A204.1 (cell line): ENCODE measurements at regions not wholly inside any gene's neighbourhood (a gene's known extent, or its start where the extent isn't known, plus 50 kb on each side); places are given as distances from the start of the nearest gene placed in this dataset.
"Not testable (repeated sequence)": the region's sequence is repeated elsewhere in the genome, so short reads cannot be mapped to it uniquely, and the experiment has no call there.

Experiments
- FAIRE-seq: peaks from 2 replicates; lab custom pipeline; 2012; peaks lifted over from hg19 to GRCh38; lab: Jason Lieb, UNC

DNA sequence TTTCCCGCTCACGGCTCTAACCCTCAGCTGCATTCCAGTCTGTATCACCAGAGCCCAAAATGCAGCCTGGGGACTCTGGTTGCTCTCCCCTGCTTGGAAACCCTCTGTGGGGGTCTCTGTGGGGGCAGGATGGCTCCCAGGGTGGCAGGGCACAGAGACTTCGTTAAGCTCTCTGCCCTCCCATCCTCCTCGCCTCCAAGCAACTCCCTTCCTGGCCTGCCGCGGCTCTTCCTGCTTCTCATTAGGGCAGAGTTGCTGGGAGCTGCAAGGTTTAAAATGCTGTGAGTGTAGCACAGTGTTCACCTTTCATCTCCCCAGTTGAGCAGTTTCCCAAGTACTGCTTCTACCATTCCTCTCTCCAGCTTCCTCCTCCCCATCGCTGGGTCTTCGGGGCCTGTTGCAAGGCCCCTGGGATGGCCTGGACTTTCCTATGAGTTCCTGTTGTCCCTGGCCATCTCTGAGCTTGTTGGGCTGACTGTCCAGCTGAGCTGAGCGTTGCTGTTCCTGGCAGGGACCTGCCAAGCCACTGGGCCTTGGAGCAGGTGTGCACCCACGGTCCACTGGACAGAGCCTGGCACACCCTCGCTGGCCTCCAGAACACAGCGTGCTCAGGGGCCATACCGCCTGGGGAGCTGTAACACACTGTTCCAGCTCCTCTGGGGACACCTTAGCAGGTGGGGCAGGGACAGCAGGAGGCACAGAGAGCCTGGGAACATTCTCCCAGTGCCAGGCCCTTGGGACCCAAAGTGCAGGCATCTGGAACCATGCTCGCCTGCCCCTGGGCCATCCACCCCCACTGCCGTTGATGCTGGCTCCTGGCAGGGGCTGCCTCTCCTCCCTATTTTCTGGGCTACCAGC, 188.4 kb downstream of the C9orf50 start:
- FAIRE-seq: no peak

DNA sequence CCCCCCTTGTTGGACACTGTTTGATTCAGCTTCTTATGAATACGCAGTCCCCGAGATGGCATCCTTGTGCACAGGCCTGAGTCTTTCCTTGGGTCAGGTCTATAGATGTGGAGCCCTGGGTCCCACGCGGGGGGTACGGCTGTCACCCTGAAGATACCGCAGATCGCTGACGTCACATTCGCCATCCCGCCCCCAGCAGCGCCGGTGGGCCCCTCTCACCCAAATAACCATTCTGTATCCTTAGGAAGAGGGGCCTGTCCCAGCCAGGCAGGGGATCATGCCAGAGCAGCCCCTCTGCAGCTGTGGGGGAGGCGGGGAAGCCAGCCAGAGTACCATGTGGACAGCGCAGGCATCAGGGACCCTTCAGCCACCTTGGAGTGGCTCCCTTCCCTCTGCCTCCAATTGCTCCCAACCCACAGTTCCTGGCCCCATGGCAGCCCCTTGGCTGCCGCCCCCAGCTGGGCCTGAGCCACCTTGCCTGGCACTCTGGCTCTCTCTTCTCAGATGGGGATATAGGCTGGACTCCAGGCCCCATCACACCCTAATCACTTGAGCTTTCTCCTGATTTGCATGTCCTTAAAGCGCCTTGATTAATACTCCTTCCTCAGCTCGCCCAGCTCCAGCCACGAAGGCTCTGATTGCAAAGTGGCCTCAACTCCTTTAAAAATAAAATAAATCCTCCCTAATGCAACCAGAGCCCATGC, 189.8 kb downstream of the C9orf50 start:
- FAIRE-seq: no peak

DNA sequence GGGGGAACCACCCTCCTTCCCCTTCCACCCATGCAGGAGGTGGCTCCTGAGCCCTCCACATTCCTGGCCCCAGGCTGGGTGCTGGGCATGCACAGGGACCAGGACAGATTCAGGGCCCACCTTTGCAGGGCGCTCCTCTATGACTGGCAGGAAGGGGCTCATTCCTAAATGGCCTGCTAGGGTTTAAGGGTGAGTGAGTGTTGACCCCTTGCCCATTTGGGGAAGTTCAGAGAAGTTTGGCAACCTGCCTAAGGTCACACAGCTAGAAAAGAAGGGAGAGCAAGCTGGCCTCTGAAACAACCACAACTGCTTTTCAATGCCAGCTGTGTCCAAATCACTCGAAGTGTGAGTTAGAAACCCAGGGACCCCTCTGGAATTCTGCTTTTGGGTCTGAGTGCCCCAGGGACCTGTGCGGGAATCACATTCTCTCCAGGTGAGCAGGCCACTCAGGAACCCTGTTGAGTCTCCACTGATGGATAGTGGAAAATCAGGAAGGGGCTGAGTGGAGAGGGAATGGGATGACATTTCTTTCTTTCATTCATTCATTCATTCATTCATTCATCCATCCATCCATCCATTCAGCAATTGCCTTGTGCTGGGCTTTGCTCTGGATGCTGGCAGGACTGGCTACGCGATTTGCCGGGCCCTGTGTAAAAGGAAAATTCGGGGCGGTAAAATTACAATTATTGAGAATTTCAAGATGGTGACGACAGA, 191.9 kb downstream of the C9orf50 start:
- no peak for FAIRE-seq

DNA sequence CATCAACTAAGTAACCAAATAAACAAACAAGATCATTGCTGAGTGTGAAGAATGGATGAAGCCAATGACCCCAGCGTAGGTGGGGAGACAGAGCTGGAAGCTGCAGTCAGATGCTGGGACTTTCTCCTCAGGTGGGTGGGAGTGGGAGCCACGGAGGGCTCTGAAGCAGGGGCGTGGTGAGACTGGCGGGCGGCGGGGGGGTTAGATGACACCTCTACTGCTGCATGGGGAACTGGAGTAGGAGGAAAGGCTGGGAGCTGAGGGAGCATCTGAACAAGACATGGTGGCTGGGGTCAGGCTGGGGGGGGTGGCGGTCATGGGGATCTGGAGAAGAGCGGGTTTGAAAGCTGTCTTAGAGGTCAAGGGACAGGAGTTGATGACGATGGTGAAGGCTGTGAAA, 193.8 kb downstream of the C9orf50 start:
- FAIRE-seq: no peak

DNA sequence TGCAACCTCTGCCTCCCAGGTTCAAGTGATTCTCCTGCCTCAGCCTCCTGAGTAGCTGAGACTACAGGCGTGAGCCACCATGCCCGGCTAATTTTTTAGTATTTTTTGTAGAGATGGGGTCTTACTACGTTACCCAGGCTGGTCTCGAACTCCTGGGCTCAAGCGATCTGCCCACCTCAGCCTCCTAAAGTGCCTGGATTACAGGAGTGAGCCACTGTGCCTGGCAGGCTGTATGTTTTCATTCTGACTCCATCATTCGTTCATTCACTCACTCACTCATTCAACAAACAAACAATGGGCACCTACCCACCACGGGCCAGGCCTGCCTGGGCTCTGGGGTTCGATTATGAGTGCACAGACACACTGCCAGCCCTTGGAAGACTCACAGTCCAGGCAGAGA, 197.1 kb downstream of the C9orf50 start:
- FAIRE-seq: not testable (repeated sequence)

DNA sequence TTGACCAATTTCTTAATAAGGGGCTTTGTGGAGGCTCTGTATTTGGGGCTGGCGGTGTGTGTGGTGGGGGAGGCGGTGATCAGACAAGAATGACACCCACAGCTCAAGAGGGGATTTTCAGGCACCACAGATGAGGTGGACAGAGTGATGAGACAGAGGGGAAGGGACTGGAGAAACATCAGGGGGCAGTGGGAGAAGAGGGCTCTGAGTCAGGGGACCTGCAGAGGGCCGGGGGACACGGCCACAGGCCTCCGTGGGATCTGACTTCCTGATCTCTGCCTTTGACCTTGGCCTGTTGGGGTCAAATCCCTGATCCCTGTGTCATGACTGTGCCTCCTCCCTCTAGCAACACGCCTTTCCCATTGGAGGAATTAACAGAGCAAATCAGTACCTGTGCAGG, 197.7 kb downstream of the C9orf50 start:
- no peak for FAIRE-seq

DNA sequence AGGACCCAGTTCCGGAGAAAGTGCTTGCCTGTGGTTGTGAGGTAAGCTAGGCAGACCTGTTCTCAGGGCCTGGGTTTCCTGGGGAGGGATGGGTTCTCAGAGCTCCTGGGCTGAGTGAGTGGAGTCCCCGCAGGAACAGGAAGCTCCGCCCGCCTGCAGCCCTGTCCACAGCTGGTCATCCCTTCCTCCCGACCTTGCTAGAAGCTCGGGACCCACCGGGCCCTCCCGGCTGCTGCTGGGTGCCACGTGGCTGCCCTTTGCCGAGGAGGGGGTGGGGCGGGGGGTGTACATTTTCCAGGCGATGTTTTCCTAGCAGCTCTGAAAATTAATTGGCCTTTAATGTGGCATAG, 198.1 kb downstream of the C9orf50 start:
- no peak for FAIRE-seq

DNA sequence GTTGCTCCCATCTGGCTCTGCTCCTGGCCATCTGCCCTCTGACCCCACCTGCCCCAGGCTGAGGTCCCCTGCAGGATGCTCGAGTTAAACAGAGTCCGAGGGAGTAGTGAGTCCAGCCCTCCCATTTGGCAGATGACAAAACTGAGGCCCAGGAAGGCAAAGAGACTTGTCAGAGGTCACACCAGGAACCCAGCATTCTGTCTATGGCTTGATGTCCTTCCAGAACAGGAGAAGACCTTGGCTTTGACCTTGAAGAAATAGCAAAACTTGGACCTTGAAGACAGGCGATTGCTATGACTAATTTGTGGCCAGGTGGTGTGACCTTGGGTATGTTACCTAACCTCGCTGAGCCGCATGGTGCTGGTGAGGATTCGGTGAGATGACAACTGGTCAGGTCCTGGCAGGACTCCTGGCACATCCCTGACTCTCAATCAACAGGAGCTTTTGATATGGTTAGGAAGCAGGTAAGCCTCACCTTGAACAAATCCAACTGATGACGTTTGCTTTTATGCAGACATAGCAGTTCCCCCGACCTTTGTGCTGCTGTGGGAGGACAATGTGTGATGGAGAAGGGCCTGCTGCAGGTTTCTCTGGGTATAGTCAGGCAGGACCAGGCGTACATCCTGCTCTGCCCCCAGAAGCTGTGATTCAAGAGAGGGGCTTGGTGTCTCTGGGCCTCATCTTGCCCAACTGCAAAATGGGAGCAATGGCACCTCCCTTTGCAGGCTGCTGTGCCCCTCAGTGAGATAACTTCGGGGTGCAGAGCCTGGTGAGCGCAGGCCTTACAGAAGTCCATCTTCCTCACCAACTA, 198.7 kb downstream of the C9orf50 start:
- FAIRE-seq: no peak

DNA sequence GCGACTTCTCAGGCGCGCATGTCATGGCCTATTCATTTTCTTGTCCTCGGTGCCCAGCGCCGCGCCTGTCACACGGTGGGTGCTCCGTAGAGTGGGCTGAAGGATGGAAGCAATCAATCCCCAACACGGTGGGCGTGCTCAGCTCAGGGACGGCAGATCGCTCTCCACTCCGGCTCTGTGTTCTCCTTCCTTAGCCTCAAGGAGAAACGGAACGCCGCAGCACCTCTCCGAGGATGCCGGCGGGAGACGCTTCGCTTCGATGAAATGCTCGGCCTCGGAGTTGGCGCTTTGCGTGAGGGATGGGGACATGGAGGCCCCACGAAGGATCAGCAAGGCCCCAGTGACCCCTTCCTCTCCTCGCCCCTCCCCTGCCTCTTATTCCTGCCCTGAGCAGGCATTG, 199.5 kb downstream of the C9orf50 start:
- FAIRE-seq: no peak

DNA sequence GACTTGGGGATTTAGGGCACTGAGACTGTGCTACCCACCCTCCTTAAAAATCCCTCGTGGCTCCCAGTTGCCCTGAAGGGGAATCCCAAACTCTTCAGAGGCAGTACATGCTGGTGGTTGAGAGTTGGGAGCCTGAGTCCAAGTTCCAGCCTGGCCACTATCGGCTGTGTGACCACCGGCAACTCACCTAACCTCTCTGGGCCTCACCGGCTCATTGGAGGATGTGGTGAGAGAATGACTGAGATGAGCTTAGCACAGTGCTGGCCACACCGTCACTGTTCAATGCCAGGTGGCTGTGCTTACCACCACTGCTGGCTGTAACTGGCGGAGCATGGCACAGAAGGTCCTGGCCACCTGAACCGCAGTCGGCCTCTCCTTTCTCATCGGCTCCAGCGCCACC, 200.2 kb downstream of the C9orf50 start:
- FAIRE-seq: no peak

DNA sequence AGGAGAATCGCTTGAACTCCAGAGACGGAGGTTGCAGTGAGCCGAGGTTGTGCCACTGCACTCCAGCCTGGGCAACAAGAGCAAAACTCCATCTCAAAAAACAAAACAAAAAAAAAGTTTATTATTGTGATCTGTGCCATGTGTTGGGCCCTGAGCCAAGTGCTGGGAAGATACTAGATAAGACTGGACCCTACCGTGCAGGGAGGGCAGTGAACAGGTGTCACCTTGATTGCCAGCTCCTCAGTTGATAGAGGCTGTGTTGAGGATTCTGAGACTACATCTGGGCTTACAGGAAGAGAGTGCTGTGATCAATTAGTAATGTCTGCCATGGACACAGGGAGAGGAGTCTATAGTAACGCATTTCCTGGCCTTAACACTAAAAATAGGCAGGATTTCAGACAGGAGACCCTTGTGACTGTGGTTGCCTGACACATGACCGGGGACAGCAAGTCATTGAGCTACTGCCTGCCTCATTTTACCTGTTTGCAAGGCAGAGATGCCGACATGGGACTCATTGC, 201.5 kb downstream of the C9orf50 start:
- FAIRE-seq: no peak

DNA sequence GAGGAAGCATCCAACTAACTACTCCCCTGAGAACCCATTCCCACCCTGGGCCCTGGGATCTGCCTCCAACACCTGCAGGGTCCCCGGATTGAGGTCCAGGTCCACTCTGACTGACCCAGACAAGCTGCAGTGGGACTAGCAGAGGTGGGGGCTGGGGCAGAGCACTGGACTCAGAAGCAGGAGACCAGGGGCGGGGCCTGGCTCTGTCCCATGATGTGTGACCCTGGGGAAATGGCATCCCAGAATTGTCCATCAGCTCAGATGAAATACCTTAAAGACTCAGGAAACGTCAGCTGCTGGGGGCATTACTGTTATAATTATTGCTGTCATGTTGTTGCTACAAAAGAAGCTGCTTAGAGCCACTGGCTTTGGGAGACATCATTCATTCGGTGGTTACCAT, 202.4 kb downstream of the C9orf50 start:
- FAIRE-seq: no peak

DNA sequence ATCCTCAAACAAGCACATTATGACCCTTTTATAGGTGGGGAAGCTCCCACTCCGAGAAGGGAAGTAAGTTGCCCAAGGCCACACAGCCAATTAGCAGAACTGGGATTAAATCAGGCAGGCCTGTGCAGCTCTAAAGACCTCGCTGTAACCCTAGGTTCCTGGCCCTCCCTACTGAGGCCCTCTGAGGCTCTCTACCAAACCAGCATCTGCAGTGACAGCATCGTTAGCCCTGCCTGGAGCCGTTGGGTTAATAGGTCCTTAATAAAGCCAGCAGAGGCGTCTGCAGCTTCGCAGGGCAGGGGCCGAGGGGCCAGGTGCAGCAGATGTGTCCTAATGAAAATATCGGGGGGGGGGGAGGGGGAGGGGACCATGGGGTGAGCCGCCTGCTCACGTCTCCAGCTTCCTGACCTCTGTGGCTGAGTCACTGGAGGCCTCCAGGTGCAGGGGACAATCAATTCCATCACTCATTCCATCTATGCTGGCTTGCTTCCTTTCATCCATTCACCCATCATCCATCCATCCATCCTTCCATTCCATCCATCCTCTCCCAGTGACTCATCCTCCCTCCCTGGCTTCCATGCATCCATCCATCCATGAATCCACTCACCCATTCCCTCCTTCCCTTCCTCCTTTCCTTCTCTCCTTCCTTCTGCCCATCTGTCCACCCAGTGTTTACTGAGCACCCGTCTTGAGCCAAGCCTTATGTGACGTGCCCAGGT, 203.9 kb downstream of the C9orf50 start:
- FAIRE-seq: no peak

DNA sequence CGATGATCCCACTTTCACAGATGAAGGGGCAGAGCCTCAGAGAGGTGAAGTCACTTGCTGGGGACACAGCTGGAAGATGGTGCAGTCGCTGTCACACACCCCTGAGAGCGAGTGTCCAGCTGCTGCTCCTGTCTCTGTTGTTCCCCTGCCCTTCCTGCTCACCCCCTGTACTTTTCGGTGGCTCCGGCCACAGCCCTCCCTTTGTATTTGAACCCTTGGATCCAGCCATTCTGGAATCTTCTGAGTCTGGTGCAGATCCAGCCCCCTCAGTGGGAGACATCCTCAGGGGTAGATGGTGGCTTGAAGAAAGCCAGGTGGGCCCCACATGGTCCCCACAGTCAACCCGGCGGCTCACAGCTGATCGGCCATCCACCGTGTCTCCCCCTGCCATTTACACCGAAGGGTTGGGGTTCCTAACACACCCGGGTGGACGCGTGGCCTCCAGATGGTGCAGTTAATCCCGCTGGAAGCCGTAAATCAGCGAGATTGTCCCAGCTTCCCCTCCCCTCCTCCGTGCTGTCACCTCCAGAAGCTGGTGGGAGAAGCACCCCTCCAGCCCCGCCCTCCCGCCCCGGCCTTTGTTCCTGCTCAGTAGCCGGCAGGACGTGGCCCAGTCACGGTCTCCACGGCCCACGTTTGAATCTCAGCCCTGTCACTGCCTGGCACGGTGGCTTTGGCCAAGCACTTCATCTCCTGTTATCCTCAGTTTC, 204.8 kb downstream of the C9orf50 start:
- no peak for FAIRE-seq

DNA sequence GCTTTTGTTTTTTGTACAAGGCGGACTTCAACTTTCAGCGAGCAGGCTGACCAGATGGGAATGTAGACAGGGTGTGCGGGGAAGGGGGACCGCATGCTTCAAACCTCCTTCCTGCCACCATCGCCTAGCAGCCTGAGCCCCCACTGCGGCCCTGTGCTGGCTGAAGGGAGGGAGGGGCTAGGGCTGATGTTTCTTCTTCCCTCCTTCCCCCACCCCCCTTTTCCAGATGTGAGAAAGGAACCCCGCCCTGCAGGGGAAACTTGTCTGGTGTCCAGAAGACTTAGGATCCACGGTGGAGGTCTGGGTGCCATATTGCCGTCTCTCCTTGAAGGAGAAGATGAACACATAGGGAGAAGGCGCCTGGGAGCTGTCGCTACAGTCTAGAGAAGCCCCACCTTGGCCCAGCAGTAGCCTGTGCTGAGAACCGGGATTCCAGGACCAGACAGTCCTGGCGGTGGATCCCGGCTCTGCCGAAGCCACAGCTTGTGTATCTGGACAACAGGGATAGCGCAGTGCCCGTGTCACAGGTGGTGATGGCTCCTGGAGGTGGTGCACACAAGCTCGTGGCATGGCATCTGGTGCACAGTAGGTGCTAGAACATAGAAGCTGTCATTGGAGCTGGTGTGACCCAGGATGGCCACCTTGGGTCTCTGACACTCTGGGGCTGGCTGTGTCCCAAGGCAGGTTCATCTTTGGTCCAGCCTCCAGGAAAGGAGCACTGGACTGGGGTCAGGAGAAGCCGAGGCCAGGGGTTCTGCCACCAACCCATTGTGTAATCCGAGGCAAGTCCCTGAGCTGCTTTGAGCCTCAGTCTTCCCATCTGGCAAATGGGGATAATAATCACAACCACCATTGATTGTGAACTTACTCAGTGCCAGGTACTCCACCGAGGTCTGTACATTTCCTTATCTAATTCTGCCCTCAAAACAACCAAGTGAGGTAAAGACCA, 205.6 kb downstream of the C9orf50 start:
- FAIRE-seq: no peak

DNA sequence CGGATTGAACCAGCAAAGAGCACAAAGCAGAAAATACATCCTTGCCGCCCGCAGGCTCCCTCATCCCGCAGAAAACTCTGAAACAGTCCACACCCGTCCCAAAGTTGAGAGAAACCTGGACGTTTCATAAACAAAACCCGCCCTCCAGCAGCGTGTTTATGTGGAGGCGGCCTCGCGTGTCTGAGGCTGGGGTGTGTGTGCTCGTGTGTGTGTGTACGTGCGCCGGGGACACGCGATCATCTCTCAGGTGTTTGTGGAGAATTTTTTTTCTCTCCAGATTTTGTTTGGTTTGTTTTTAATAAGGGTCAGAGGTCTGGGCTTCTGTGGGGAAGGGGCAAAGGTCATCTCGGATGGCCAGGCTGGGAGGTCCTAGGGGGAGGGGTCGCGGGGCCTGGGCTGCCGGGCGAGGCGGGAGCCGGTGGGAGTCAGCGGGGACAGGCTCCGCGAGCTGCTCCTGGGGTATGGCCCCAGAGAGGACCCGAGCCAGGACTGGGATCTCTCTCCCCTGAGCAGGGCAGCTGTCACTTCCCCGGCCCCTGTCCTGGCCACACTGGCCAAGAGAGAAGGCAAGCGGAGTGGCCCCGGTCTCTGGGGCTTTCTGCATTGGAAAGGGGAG, 206.4 kb downstream of the C9orf50 start:
- FAIRE-seq: no peak

DNA sequence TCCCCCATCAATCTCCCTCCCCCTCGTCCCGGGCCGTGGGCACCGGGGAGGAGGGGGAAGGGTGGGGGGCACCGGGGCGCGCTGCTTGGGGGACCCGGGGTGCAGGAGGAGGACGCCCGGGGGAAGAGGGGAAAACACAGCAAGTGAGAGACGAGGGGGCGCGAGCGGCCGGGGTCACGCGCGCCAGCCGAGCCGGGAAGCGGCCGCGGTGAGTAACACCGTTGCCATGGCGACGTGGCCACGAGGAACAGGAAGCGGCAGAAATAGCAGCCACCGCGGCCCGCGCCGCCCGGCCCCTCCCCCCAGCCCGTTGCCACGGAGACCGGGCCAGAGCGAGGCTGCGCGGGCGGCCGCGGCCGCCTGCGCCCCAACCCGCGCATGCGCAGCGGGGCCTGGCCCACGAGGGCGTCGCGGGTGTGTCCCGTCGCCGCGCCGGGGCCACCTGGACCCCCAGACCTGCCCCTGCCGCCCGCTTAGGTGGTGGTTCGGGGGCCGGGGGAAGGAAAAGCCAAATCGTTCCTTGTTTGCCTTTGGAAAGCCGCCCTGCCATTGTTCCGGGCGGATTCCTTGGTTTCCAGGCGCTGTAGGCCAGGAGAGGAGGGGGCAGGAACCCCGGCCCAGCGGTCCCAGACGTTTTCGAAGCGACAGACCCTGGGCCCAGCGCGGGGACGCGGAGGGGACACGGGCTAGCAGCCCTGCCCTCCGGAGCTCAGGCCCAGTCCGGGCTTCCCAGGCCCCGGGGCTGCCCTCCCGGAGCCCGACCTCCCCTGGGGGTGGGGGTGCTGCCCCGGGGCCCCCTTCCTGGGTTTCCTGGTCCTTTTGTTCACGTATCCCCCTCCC, 207.1 kb downstream of the C9orf50 start:
- no peak for FAIRE-seq

DNA sequence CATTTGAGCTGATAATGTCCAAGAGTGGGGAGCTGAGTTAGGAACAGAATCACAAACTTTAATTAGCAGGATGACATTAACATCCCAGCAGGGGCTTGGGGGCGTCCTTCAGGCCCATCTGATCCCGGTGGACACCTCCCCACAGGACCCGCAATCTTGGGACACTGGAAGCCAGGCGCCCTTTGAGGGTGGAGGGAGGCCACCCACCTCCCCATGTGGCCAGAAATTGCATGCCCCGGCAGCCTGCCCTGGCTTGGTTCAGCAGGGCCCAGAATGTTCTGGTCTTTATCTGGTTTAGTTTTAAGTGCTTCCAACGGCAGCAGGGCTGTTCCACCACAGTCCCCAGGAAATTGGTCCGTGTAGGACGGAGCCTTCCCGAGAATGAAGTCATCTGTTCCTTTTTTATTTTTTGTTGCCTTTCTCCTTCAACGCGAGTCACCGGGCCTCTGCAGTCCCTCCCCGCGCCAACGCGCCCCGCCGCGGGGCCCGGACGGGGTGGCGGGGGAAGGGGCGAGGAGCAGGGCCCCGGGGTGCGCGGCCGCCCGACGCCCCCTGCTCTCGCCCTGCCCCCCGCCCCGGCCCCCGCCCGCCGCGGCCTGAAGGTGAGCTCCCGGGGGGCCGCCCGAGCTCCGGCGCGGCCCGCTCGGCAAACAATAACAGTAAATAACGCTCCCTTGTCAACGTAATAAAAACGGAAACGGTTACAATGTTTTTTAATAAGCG, 207.9 kb downstream of the C9orf50 start:
- FAIRE-seq: no peak
